GM23248 (cell line): ENCODE measurements at regions not wholly inside any gene's neighbourhood (a gene's known extent, or its start where the extent isn't known, plus 50 kb on each side); places are given as distances from the start of the nearest gene placed in this dataset.

ENCODE experiments used
- EZH2 ChIP-seq: fragments of 200-600 bp; sonication (generic); IDR thresholded peaks from 2 replicates; pipeline ENCODE4 v1.6.1; 2018; ENCODE audit warnings: antibody characterized with exemption, mild to moderate bottlenecking; ENCODE audit not compliant: insufficient read depth, poor library complexity, severe bottlenecking
- EZH2phosphoT487 ChIP-seq: fragments of 200-600 bp; sonication (generic); IDR thresholded peaks from 2 replicates; pipeline ENCODE4 v1.6.1; 2018; ENCODE audit warnings: antibody characterized with exemption, moderate library complexity, mild to moderate bottlenecking, low read depth; ENCODE audit not compliant: insufficient read depth

GRCh38 chr13:61725806-61726205 lies 310.2 kb upstream of the PCDH20 start:
- TF ChIP-seq EZH2 (no peak), EZH2phosphoT487 (no peak)
